DOHH2 (cell line): ENCODE measurements at regions not wholly inside any gene's neighbourhood (a gene's known extent, or its start where the extent isn't known, plus 50 kb on each side); places are given as distances from the start of the nearest gene placed in this dataset.

ENCODE experiments used
- H3F3A ChIP-seq: fragments of 200-600 bp; sonication (generic), shearing (Covaris generic); 2 replicates; pipeline ENCODE4 v1.6.0; 2016; ENCODE audit warnings: antibody characterized with exemption, mild to moderate bottlenecking; ENCODE audit not compliant: control insufficient read depth, insufficient read depth
- H3K27ac ChIP-seq: fragments of 200-600 bp; sonication (generic); 2 replicates; pipeline ENCODE4 v1.5.1; 2014; ENCODE audit warnings: low read depth, mild to moderate bottlenecking, low read length, moderate library complexity
- H3K27me3 ChIP-seq: fragments of 200-600 bp; sonication (generic); 2 replicates; pipeline ENCODE4 v1.6.1; 2014; ENCODE audit warnings: mild to moderate bottlenecking, low read length, mixed read lengths; ENCODE audit not compliant: control insufficient read depth
- H3K36me3 ChIP-seq: fragments of 200-600 bp; sonication (generic); 2 replicates; pipeline ENCODE4 v1.6.1; 2014; ENCODE audit warnings: mild to moderate bottlenecking, low read length, moderate library complexity, mixed read lengths; ENCODE audit not compliant: control insufficient read depth
- H3K4me1 ChIP-seq: fragments of 200-600 bp; sonication (generic); 2 replicates; pipeline ENCODE4 v1.6.1; 2014; ENCODE audit warnings: mild to moderate bottlenecking, low read length, mixed read lengths; ENCODE audit not compliant: control insufficient read depth
- H3K4me2 ChIP-seq: fragments of 200-600 bp; sonication (generic); 2 replicates; pipeline ENCODE4 v1.6.0; 2014; ENCODE audit warnings: mild to moderate bottlenecking, low read length, moderate library complexity
- H3K4me3 ChIP-seq: fragments of 200-600 bp; sonication (generic); 2 replicates; pipeline ENCODE4 v1.5.1; 2014; ENCODE audit warnings: mild to moderate bottlenecking, low read length, mixed read lengths
- H3K79me2 ChIP-seq: fragments of 200-600 bp; sonication (generic); 2 replicates; pipeline ENCODE4 v1.6.1; 2014; ENCODE audit warnings: mild to moderate bottlenecking, low read length, mixed read lengths; ENCODE audit not compliant: control insufficient read depth
- H3K9me2 ChIP-seq: fragments of 200-600 bp; sonication (generic); replicated peaks from 2 replicates; pipeline ENCODE4 v1.6.1; 2014; ENCODE audit warnings: mild to moderate bottlenecking, low read length, mixed read lengths; ENCODE audit not compliant: control insufficient read depth
- H3K9me3 ChIP-seq: fragments of 200-600 bp; sonication (generic); 2 replicates; pipeline ENCODE4 v1.6.1; 2014; ENCODE audit warnings: antibody characterized with exemption, low read length, mixed read lengths; ENCODE audit not compliant: control insufficient read depth, insufficient read depth
- H4K20me1 ChIP-seq: fragments of 200-600 bp; sonication (generic); 2 replicates; pipeline ENCODE4 v1.6.0; 2014; ENCODE audit warnings: low read depth, mild to moderate bottlenecking, antibody characterized with exemption, low read length, moderate library complexity; ENCODE audit not compliant: control insufficient read depth, insufficient read depth
- CTCF ChIP-seq: fragments of 200-600 bp; sonication (generic); IDR thresholded peaks from one replicate; pipeline ENCODE4 v1.5.1; 2014; ENCODE audit warnings: antibody characterized with exemption, mild to moderate bottlenecking, low read depth, low read length; ENCODE audit not compliant: poor library complexity, severe bottlenecking
- EZH2phosphoT487 ChIP-seq: fragments of 200-600 bp; sonication (generic); IDR thresholded peaks from 2 replicates; pipeline ENCODE4 v1.6.1; 2017; ENCODE audit warnings: borderline replicate concordance, mild to moderate bottlenecking, antibody characterized with exemption, low read length, moderate library complexity, mixed read lengths

- Histone ChIP-seq H4K20me1 (no peaks in the 10 kb centered on the region), H3K79me2 (no peaks in the 10 kb centered on the region), H3K27me3 (no peaks in the 10 kb centered on the region), H3K4me1 (peaks cover 19% of the 10 kb centered on the region), H3F3A (no peaks in the 10 kb centered on the region), H3K36me3 (no peaks in the 10 kb centered on the region), H3K9me2 (no peaks in the 10 kb centered on the region), H3K4me3 (no peak overlapping the region), H3K27ac (no peak overlapping the region), H3K4me2 (peak overlapping the region; percentile 40), H3K9me3 (no peaks in the 10 kb centered on the region)
- TF ChIP-seq EZH2phosphoT487 (no peak), CTCF (no peak)
Measured at GRCh38 chr2:190598621-190599020, 50.3 kb upstream of the NAB1 start.

GRCh38 chr2:190599073-190599472 is 49.8 kb upstream of the NAB1 start:
- H3K36me3 ChIP-seq, result no peaks in the 10 kb centered on the region
- H3K27ac ChIP-seq, result no peak overlapping the region
- no peaks in the 10 kb centered on the region for H3K27me3 ChIP-seq
- H4K20me1 ChIP-seq, result no peaks in the 10 kb centered on the region
- no peaks in the 10 kb centered on the region for H3F3A ChIP-seq
- H3K4me3 ChIP-seq, result no peak overlapping the region
- peak overlapping the region; percentile 40 for H3K4me2 ChIP-seq
- no peaks in the 10 kb centered on the region for H3K79me2 ChIP-seq
- H3K4me1 ChIP-seq, result peaks cover 19% of the 10 kb centered on the region
- no peaks in the 10 kb centered on the region for H3K9me3 ChIP-seq
- TF ChIP-seq CTCF, result no peak
- TF ChIP-seq EZH2phosphoT487, result no peak
- H3K9me2 ChIP-seq, result no peaks in the 10 kb centered on the region
